Fibroblast of skin of left quadriceps (primary cell): ENCODE measurements at regions not wholly inside any gene's neighbourhood (a gene's known extent, or its start where the extent isn't known, plus 50 kb on each side); places are given as distances from the start of the nearest gene placed in this dataset.
A peak's percentile ranks its signal among the peaks of the same experiment; 100 is the strongest.

Experiments used
- DNase-seq, 2 experiments: peaks; one replicate each; pipeline ENCODE4 v3.0.0-alpha.2; 2013; ENCODE audit warnings: low read depth in 2 of 2

- no peak for DNase-seq
Observed at GRCh38 chr15:31262901-31263671, 63.5 kb upstream of the KLF13 start.

DNA sequence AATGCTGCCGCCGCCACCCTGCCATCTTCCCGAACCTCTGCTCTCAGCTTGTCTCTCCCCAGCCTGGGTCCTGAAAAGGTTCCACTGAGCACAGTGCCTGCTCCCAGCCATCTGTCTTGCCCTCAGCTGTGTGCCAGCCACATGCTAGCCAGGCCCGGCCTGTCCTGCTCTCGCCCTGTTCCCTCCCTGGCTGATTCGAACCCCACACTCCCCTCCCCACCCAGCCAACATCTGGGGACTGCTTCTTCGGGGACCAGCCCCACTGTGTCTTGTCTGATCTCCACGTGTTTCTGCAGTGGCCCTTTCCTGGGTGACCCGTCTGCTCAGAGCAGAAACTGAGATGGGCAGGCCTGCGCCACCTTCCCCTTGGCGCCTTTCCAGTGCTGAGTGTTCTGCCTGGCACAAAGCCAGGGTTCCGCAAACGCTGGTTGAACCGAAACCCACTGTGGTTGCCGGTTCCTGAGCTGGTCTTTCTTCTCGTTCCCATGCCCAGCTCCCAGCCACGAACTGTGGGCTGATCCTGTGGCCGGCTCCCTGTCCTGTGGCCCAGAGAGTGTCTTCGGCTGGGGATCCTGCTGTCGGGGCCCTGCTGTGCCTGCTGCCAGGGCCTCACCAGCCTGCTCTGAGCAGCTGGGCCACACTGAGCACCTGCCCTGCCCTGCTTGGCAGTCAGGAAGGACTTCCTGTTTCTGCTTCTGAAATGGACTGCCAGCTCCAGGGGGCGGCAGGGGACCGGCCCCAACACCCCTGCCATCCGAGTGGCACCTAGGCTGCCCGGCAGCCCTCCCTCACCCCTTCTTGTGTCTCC is 62.7 kb upstream of the KLF13 start:
- no peak for DNase-seq

- no peak for DNase-seq
Observed at GRCh38 chr15:31264559-31265089, 62.0 kb upstream of the KLF13 start.

- DNase-seq = no peak
Observed at GRCh38 chr15:31265090-31265870, 61.4 kb upstream of the KLF13 start.

GRCh38 chr15:31265871-31266711 is 60.5 kb upstream of the KLF13 start:
- peak in 1 of 2 experiments; percentile 6 for DNase-seq

- no peak for DNase-seq
Observed at GRCh38 chr15:31266712-31267111, 59.9 kb upstream of the KLF13 start.

DNA sequence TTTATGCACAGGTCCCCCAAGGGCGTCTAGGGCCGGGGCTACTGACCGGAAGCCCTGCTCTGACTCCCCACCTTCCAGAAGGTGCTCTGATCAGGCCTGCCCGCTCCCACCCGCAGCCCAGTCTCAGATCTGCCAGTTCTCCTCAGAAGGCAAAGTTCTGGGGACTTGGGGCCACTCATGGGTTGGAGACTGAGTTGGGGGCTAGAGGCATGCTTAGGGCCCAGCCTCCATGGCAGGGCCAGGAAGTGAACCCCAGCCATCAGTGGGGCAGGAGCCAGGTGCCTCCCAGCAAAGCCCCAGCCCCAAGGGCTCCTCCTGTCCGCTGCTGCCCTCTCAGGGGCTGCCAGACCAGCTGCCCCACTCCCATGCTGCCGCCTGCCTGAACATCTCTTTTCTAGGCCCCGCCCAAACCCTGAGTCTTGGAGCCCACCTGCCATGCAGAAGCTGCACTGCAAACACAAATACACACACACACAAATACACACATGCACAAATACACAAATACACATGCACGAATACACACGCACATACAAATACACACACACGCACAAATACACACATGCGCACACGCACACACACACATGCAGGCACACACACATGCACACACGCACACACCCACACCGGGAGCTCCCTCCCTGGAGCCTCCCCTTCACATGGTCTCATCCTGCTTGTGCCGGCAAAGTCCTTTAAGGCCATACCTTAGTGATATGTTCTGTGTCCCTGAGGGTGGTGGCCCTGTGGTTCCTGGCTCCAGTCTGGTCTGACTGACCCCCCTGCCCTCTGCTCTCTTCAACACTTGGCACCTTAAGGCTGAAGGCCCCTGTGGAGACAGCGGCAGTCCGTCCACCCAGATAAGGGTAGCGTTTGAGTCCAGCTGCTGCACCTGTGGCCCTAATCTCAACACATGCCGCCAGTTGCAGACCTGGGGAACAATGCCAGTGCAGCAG is 59.2 kb upstream of the KLF13 start:
- no peak for DNase-seq

- no peak for DNase-seq
Observed at GRCh38 chr15:31268108-31268501, 58.5 kb upstream of the KLF13 start.

DNA sequence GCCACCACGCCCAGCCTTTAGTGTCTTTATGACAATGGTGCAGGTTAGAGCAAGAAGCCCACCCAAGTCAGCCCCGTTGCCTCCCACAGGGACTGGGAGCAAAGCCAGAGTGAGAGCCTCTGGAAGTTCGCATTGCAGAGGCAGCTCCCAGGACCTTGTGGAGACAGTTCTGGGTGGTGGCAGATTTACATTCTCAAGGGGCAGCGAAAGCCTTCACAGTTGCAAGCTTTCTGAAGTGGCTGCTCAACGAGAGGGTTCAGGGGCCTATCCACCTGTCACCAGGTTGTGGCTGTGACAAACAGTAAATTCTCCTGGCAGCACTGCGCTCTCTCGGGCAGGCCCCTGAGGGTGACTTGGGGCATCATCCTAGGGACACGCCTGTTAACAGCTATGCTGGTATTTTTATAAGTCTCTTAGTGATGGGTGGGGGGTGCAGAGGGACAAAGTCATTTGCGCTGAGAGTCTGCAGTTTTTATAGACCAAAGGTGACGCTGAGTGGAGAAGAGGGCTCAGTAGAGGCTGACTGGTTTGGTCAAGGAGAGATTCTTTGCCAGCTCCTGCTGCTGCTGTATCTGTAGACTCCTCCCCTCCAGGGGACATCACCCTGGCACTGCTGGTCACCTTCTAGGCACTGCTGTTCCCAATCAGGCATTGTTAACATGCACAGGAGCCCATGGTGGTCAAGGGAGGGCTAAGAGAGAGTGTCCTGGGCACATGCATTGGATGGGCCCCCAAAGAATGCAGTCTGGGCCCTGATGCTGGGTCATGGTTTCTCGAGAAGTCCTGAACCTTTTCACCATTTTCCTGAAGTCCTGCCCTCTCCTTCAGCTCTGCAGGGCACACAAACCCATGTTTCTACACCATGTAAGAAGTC is 57.5 kb upstream of the KLF13 start:
- no peak for DNase-seq

GRCh38 chr15:31269816-31270575 is 56.6 kb upstream of the KLF13 start:
- DNase-seq = no peak

DNA sequence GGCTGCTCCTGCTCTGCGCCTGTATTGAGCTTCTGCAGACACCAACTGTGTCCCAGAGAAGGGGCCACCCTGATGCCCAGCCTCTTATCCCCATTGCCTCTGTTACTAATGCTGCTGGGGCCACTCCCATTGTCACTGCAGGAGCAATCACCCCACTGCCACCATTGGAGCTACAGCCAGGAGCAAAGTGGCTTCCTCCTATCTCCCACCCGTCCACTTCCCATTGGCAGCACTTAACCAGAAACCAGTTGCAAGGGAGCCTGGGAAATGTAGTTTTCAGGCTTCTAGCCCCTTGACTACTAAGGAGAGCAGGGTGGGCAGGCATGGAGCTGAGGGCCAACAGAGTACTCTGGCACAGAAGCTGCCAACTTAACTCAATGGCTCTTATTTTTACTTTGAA is 55.9 kb upstream of the KLF13 start:
- no peak for DNase-seq

DNA sequence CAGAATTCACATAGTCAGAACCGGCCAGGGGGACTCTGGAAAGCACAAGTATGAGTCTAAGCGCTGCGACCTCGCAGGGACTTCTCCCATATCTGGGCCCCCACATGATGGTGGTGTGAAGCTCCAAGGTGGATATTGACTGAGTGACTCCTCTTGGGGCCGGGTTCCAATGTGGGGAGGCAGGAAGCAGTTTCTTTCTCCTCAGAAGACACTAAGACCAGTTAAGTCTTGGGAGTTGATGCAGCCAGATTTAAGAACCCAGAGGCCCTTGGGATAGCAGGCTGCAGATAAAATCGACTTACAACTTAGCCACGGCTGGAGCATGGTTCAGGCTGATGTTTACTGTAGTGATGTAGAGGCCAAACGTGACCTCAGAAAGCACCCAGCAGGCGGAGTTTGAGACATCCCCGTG is 55.4 kb upstream of the KLF13 start:
- no peak for DNase-seq

DNA sequence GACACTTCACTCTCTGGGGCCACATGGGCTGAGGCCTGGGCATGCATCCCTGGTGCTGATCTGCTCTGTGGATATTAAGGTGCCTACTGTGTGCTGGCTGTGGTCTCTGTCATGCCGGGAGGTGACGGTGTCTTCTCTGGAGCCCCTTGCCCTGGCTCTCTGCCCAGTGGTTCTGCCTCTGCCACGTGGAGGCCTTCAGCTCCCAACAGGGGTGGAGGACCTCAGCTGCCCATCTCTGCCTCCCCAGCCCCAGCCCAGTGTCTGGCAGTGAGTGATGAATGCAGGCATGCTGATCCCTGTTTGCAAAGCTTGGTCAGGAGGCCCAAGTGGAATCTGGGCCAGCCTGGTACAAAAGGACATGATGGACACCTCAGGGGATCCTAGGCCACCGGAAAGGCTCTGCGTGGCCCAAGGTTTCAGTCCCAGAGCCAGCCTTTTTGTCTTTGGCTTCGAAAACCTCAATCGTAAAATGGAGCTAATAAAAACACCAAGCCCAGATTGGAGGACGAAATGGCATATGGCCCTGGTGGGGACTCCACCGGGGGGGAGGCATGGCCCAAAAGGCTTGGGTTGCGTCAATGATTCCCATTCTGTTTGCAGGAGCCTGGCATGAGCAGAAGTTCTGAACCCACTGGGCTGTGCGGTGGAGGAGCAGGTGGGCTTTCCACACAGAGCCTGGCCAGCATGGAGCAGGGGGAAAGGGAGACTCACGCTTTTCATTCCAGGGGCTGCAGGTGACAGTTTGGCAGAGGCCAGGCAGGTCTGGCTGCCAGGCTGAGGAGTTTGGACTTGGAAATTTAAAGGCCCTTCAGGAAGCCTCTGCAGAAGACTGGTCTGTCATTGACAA is 54.7 kb upstream of the KLF13 start:
- no peak for DNase-seq

GRCh38 chr15:31272558-31273257 is 53.9 kb upstream of the KLF13 start:
- DNase-seq = no peak

GRCh38 chr15:31273258-31273941 is 53.2 kb upstream of the KLF13 start:
- DNase-seq = no peak
